HCT116 (cell line): ENCODE measurements at regions not wholly inside any gene's neighbourhood (a gene's known extent, or its start where the extent isn't known, plus 50 kb on each side); places are given as distances from the start of the nearest gene placed in this dataset.

ENCODE experiments used
- EZH2 ChIP-seq: fragments of 200-600 bp; sonication (generic); IDR thresholded peaks from 2 replicates; pipeline ENCODE4 v1.6.1; 2017; ENCODE audit warnings: antibody characterized with exemption, mixed run types
- POLR2A ChIP-seq: IDR thresholded peaks from 2 replicates; pipeline ENCODE4 v1.7.0; 2011; ENCODE audit warnings: borderline replicate concordance; ENCODE audit not compliant: insufficient read depth, insufficient read length; ENCODE audit errors: extremely low read depth
- SIN3A ChIP-seq: IDR thresholded peaks from 2 replicates; pipeline ENCODE4 v1.6.1; 2012; ENCODE audit warnings: low read depth
- ZFX ChIP-seq: fragments of 450-650 bp; IDR thresholded peaks from 2 replicates; pipeline ENCODE4 v1.6.1; 2017

- no peak for TF ChIP-seq ZFX
- TF ChIP-seq POLR2A: no peak
- TF ChIP-seq SIN3A: no peak
- TF ChIP-seq EZH2: no peak
Observed at GRCh38 chr6:40187535-40188144, 253.4 kb upstream of the MOCS1 start.
